NCI-H2081 treated with DMSO at 0.1 percent for 48 hours (cell line): ENCODE measurements at regions not wholly inside any gene's neighbourhood (a gene's known extent, or its start where the extent isn't known, plus 50 kb on each side); places are given as distances from the start of the nearest gene placed in this dataset.

Experiments used
- DNase-seq: peaks from one replicate; lab custom pipeline; 2025; lab: John Stamatoyannopoulos, UW

GRCh38 chr7:17176371-17177032, 122.0 kb upstream of the AHR start:
- DNase-seq = no peak

GRCh38 chr7:17178545-17178944, 119.9 kb upstream of the AHR start:
- DNase-seq = no peak

GRCh38 chr7:17181482-17181881, 117.0 kb upstream of the AHR start:
- no peak for DNase-seq

- no peak for DNase-seq
Observed at GRCh38 chr7:17183630-17184328, 114.7 kb upstream of the AHR start.

- no peak for DNase-seq
Observed at GRCh38 chr7:17184805-17185689, 113.4 kb upstream of the AHR start.

GRCh38 chr7:17185690-17186070, 112.8 kb upstream of the AHR start:
- DNase-seq = no peak

- DNase-seq = no peak
Observed at GRCh38 chr7:17186745-17187530, 111.5 kb upstream of the AHR start.

GRCh38 chr7:17194656-17195055, 103.8 kb upstream of the AHR start:
- DNase-seq = no peak

GRCh38 chr7:17195576-17195975, 102.9 kb upstream of the AHR start:
- no peak for DNase-seq

GRCh38 chr7:17205910-17206309, 92.5 kb upstream of the AHR start:
- no peak for DNase-seq

GRCh38 chr7:17206349-17206905, 92.0 kb upstream of the AHR start:
- DNase-seq = no peak

- DNase-seq = no peak
Observed at GRCh38 chr7:17207220-17207619, 91.2 kb upstream of the AHR start.

- no peak for DNase-seq
Observed at GRCh38 chr7:17209101-17209500, 89.4 kb upstream of the AHR start.

GRCh38 chr7:17211307-17211836, 87.1 kb upstream of the AHR start:
- DNase-seq = no peak

GRCh38 chr7:17212188-17212587, 86.3 kb upstream of the AHR start:
- DNase-seq = no peak

GRCh38 chr7:17227766-17228490, 70.5 kb upstream of the AHR start:
- no peak for DNase-seq

- no peak for DNase-seq
Observed at GRCh38 chr7:17229228-17229627, 69.2 kb upstream of the AHR start.

- no peak for DNase-seq
Observed at GRCh38 chr7:17230099-17230807, 68.2 kb upstream of the AHR start.

GRCh38 chr7:17233603-17234002, 64.8 kb upstream of the AHR start:
- DNase-seq = no peak

- no peak for DNase-seq
Observed at GRCh38 chr7:17234030-17234397, 64.4 kb upstream of the AHR start.
